ENCODE measurements at regions not wholly inside any gene's neighbourhood (a gene's known extent, or its start where the extent isn't known, plus 50 kb on each side); places are given as distances from the start of the nearest gene placed in this dataset.

DNA sequence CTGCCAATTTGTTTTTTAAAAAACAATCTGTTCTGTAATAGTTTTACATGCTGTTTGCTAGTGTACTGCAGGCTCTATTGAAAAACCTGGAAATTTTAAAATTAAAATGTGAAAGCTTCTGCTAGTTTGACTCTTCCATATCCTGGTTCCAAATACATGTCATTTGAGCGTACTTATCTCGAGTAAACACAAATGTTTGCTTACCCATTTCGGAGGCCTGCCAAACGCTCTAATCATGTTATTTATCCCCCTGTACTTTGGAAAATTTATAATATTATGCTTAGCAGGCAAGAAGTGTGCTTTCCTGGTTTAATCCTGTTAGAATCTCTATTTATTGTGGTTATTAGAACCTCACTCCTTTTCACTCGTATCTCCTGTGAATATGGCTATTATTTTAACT is 476.8 kb upstream of the CYLC2 start:
- DNase-seq (ENCODE audit: low read depth in 2 of 2) = no peak
- no peak overlapping the region for H2AFZ ChIP-seq (ENCODE audit: low read length)
- H3K27ac ChIP-seq (ENCODE audit: insufficient read depth, low read length) = no peak overlapping the region
- H4K20me1 ChIP-seq (ENCODE audit: control insufficient read depth, extremely low read depth, insufficient read depth, low read length) = no peaks in the 10 kb centered on the region
- H3K9ac ChIP-seq (ENCODE audit: insufficient read depth, low read length) = no peak overlapping the region
- no peaks in the 10 kb centered on the region for H3K9me3 ChIP-seq (ENCODE audit: control insufficient read depth, insufficient read depth, low read depth, low read length)
- TF ChIP-seq, protein P1, sequence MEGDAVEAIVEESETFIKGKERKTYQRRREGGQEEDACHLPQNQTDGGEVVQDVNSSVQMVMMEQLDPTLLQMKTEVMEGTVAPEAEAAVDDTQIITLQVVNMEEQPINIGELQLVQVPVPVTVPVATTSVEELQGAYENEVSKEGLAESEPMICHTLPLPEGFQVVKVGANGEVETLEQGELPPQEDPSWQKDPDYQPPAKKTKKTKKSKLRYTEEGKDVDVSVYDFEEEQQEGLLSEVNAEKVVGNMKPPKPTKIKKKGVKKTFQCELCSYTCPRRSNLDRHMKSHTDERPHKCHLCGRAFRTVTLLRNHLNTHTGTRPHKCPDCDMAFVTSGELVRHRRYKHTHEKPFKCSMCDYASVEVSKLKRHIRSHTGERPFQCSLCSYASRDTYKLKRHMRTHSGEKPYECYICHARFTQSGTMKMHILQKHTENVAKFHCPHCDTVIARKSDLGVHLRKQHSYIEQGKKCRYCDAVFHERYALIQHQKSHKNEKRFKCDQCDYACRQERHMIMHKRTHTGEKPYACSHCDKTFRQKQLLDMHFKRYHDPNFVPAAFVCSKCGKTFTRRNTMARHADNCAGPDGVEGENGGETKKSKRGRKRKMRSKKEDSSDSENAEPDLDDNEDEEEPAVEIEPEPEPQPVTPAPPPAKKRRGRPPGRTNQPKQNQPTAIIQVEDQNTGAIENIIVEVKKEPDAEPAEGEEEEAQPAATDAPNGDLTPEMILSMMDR (conservative IDR thresholded peaks at IDR 0.05 in 1 of 2, IDR thresholded peaks at IDR 0.05 in 1 of 2; ENCODE audit: low read depth in 1 of 2, low read length in 2 of 2) = no peak
- TF ChIP-seq EZH2 (IDR thresholded peaks at IDR 0.05; ENCODE audit: low read length, missing control alignments) = no peak
- no peaks in the 10 kb centered on the region for H3K36me3 ChIP-seq (ENCODE audit: control insufficient read depth, insufficient read depth, low read length)
- no peak overlapping the region for H3K4me2 ChIP-seq (ENCODE audit: extremely low read depth, insufficient read depth, low read length)
- H3K4me3 ChIP-seq (replicated peaks in 1 of 4; ENCODE audit: control extremely low read depth in 1 of 4, insufficient read depth in 1 of 4, low read depth in 3 of 4, low read length in 4 of 4) = no peak overlapping the region
- no peaks in the 10 kb centered on the region for H3K27me3 ChIP-seq (ENCODE audit: control insufficient read depth, insufficient read depth, low read length)
- no peaks in the 10 kb centered on the region for H3K4me1 ChIP-seq (ENCODE audit: control insufficient read depth, extremely low read depth, insufficient read depth, low read length)
- H3K79me2 ChIP-seq (ENCODE audit: control insufficient read depth, insufficient read depth, low read length) = no peaks in the 10 kb centered on the region

DNA sequence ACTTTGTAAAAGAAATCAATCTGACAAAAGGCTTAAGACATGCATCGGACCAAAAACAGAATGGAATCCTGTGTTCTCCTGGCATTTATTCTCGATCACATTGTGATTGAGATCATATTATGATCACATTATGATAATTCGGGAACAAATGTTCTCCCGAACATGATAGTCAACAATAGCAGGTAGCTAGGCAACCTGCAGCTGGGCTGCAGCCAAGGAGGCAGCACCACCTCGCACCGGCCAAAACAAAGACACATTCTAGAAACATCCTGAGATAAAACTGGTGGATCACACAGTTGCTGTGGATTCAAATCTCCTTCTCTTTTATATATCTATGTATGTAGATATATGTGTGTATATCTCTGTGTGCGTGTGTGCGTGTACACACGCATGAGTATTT is 480.6 kb upstream of the CYLC2 start:
- Histone ChIP-seq H3K79me2 (ENCODE audit: control insufficient read depth, insufficient read depth, low read length) (no peaks in the 10 kb centered on the region), H4K20me1 (ENCODE audit: control insufficient read depth, extremely low read depth, insufficient read depth, low read length) (no peaks in the 10 kb centered on the region), H3K4me2 (ENCODE audit: extremely low read depth, insufficient read depth, low read length) (no peak overlapping the region), H3K27ac (ENCODE audit: insufficient read depth, low read length) (no peak overlapping the region), H3K36me3 (ENCODE audit: control insufficient read depth, insufficient read depth, low read length) (no peaks in the 10 kb centered on the region), H2AFZ (ENCODE audit: low read length) (no peak overlapping the region), H3K9ac (ENCODE audit: insufficient read depth, low read length) (no peak overlapping the region), H3K4me3 (replicated peaks in 1 of 4; ENCODE audit: control extremely low read depth in 1 of 4, insufficient read depth in 1 of 4, low read depth in 3 of 4, low read length in 4 of 4) (no peak overlapping the region), H3K9me3 (ENCODE audit: control insufficient read depth, insufficient read depth, low read depth, low read length) (no peaks in the 10 kb centered on the region), H3K27me3 (ENCODE audit: control insufficient read depth, insufficient read depth, low read length) (no peaks in the 10 kb centered on the region), H3K4me1 (ENCODE audit: control insufficient read depth, extremely low read depth, insufficient read depth, low read length) (no peaks in the 10 kb centered on the region)
- no peak for DNase-seq (ENCODE audit: low read depth in 2 of 2)
- no peak for TF ChIP-seq EZH2 (IDR thresholded peaks at IDR 0.05; ENCODE audit: low read length, missing control alignments)
- TF ChIP-seq, protein P1 (conservative IDR thresholded peaks at IDR 0.05 in 1 of 2, IDR thresholded peaks at IDR 0.05 in 1 of 2; ENCODE audit: low read depth in 1 of 2, low read length in 2 of 2) = no peak

DNA sequence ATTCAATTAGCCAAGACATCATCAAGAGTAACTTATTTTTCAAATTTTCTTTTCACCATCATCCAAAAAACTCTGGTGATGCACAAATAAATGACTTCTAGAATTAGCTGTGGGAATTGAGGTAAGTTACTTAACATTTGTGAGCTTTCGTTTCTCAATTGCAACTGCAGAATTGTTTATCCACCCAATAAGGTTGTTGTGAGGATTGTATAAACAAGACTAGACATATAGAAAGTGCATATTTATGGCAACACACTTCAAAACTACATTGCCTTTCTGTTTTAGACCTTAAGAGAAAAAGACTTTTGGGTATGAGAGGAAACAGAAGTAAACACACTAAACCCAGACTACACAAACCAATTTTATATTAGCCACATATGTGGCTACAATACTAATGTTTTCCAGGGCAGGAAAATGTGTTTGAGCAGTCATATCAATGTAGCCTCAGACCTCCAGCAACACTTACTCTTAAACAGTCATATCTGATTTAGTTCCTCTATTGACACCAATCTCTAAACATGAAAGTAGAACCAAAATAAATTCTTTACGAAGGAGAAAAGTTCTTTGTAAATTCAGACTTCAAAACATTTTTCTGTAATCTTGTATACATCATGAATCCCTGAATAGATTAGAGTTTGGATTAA is 488.0 kb upstream of the CYLC2 start:
- Histone ChIP-seq H3K9me3 (ENCODE audit: control insufficient read depth, insufficient read depth, low read depth, low read length) (no peaks in the 10 kb centered on the region), H3K4me3 (replicated peaks in 1 of 4; ENCODE audit: control extremely low read depth in 1 of 4, insufficient read depth in 1 of 4, low read depth in 3 of 4, low read length in 4 of 4) (no peak overlapping the region), H3K9ac (ENCODE audit: insufficient read depth, low read length) (no peak overlapping the region), H3K4me2 (ENCODE audit: extremely low read depth, insufficient read depth, low read length) (no peak overlapping the region), H3K4me1 (ENCODE audit: control insufficient read depth, extremely low read depth, insufficient read depth, low read length) (no peaks in the 10 kb centered on the region), H3K79me2 (ENCODE audit: control insufficient read depth, insufficient read depth, low read length) (no peaks in the 10 kb centered on the region), H2AFZ (ENCODE audit: low read length) (no peak overlapping the region), H4K20me1 (ENCODE audit: control insufficient read depth, extremely low read depth, insufficient read depth, low read length) (no peaks in the 10 kb centered on the region), H3K36me3 (ENCODE audit: control insufficient read depth, insufficient read depth, low read length) (no peaks in the 10 kb centered on the region), H3K27me3 (ENCODE audit: control insufficient read depth, insufficient read depth, low read length) (no peaks in the 10 kb centered on the region), H3K27ac (ENCODE audit: insufficient read depth, low read length) (no peak overlapping the region)
- no peak for DNase-seq (ENCODE audit: low read depth in 2 of 2)
- TF ChIP-seq, protein P1 (conservative IDR thresholded peaks at IDR 0.05 in 1 of 2, IDR thresholded peaks at IDR 0.05 in 1 of 2; ENCODE audit: low read depth in 1 of 2, low read length in 2 of 2) = no peak
- no peak for TF ChIP-seq EZH2 (IDR thresholded peaks at IDR 0.05; ENCODE audit: low read length, missing control alignments)

All from fibroblast of lung (primary cell).